ENCODE measurements at regions not wholly inside any gene's neighbourhood (a gene's known extent, or its start where the extent isn't known, plus 50 kb on each side); places are given as distances from the start of the nearest gene placed in this dataset.

- TF ChIP-seq GTF2F1 (IDR thresholded peaks at IDR 0.05; ENCODE audit: low read length) (no peak), TCF7L2 (IDR thresholded peaks at IDR 0.05; ENCODE audit: low read depth, low read length) (no peak), SSRP1 (CRISPR knock-in tag; IDR thresholded peaks at IDR 0.05) (no peak)
Measured at GRCh38 chr2:217527590-217528202, 475.1 kb downstream of the TNS1 start.
